Glutamatergic neuron (in vitro differentiated cells): ENCODE measurements at regions not wholly inside any gene's neighbourhood (a gene's known extent, or its start where the extent isn't known, plus 50 kb on each side); places are given as distances from the start of the nearest gene placed in this dataset.
A peak's percentile ranks its signal among the peaks of the same experiment; 100 is the strongest.

Experiments
- DNase-seq: peaks from one replicate; pipeline ENCODE4 v3.0.0; 2022
- H3K27ac Mint-ChIP-seq: one replicate; pipeline ENCODE4 v1.8.0; 2020; ENCODE audit warnings: mild to moderate bottlenecking, mixed read lengths, inconsistent platforms; ENCODE audit not compliant: unreplicated experiment
- H3K27me3 Mint-ChIP-seq: one replicate; pipeline ENCODE4 v1.8.0; 2020; ENCODE audit warnings: mild to moderate bottlenecking, moderate library complexity, mixed read lengths, inconsistent platforms; ENCODE audit not compliant: unreplicated experiment
- H3K36me3 Mint-ChIP-seq: one replicate; pipeline ENCODE4 v1.8.0; 2020; ENCODE audit warnings: mild to moderate bottlenecking, mixed read lengths, inconsistent platforms; ENCODE audit not compliant: unreplicated experiment
- H3K4me1 Mint-ChIP-seq: one replicate; pipeline ENCODE4 v1.8.0; 2020; ENCODE audit warnings: mild to moderate bottlenecking, low read depth, mixed read lengths, inconsistent platforms; ENCODE audit not compliant: unreplicated experiment
- H3K4me3 Mint-ChIP-seq: one replicate; pipeline ENCODE4 v1.8.0; 2020; ENCODE audit warnings: mild to moderate bottlenecking, mixed read lengths, inconsistent platforms; ENCODE audit not compliant: unreplicated experiment
- H3K9me3 Mint-ChIP-seq: one replicate; pipeline ENCODE4 v1.8.0; 2020; ENCODE audit warnings: mild to moderate bottlenecking, moderate library complexity, mixed read lengths, inconsistent platforms; ENCODE audit not compliant: unreplicated experiment
- TF ChIP-seq, protein P1 (sequence below): fragments of 200-600 bp; sonication (generic); IDR thresholded peaks from one replicate; pipeline ENCODE4 v1.5.0; 2021; ENCODE audit not compliant: partially characterized antibody, unreplicated experiment

- H3K4me1 Mint-ChIP-seq, result no peaks in the 10 kb centered on the region
- no peak overlapping the region for H3K27ac Mint-ChIP-seq
- no peaks in the 10 kb centered on the region for H3K9me3 Mint-ChIP-seq
- no peaks in the 10 kb centered on the region for H3K36me3 Mint-ChIP-seq
- H3K4me3 Mint-ChIP-seq, result no peak overlapping the region
- H3K27me3 Mint-ChIP-seq, result no peaks in the 10 kb centered on the region
- TF ChIP-seq, protein P1, sequence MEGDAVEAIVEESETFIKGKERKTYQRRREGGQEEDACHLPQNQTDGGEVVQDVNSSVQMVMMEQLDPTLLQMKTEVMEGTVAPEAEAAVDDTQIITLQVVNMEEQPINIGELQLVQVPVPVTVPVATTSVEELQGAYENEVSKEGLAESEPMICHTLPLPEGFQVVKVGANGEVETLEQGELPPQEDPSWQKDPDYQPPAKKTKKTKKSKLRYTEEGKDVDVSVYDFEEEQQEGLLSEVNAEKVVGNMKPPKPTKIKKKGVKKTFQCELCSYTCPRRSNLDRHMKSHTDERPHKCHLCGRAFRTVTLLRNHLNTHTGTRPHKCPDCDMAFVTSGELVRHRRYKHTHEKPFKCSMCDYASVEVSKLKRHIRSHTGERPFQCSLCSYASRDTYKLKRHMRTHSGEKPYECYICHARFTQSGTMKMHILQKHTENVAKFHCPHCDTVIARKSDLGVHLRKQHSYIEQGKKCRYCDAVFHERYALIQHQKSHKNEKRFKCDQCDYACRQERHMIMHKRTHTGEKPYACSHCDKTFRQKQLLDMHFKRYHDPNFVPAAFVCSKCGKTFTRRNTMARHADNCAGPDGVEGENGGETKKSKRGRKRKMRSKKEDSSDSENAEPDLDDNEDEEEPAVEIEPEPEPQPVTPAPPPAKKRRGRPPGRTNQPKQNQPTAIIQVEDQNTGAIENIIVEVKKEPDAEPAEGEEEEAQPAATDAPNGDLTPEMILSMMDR, result no peak
- DNase-seq, result no peak
Measured at GRCh38 chr14:36083317-36083716, 93.2 kb downstream of the PTCSC3 start.

GRCh38 chr14:36078080-36078479 is 98.4 kb downstream of the PTCSC3 start:
- Mint-ChIP-seq H3K27me3 (no peaks in the 10 kb centered on the region), H3K4me1 (no peaks in the 10 kb centered on the region), H3K9me3 (no peaks in the 10 kb centered on the region), H3K27ac (no peak overlapping the region), H3K4me3 (no peak overlapping the region), H3K36me3 (no peaks in the 10 kb centered on the region)
- TF ChIP-seq, protein P1, result no peak
- DNase-seq, result no peak

- H3K9me3 Mint-ChIP-seq, result no peaks in the 10 kb centered on the region
- no peaks in the 10 kb centered on the region for H3K27me3 Mint-ChIP-seq
- no peak overlapping the region for H3K27ac Mint-ChIP-seq
- H3K36me3 Mint-ChIP-seq, result no peaks in the 10 kb centered on the region
- no peak for DNase-seq
- TF ChIP-seq, protein P1, result no peak
- H3K4me1 Mint-ChIP-seq, result no peaks in the 10 kb centered on the region
- H3K4me3 Mint-ChIP-seq, result no peak overlapping the region
Measured at GRCh38 chr14:36076197-36076596, 100.3 kb downstream of the PTCSC3 start.

GRCh38 chr14:36075203-36075602 is 101.3 kb downstream of the PTCSC3 start:
- Mint-ChIP-seq H3K9me3 (no peaks in the 10 kb centered on the region), H3K36me3 (no peaks in the 10 kb centered on the region), H3K27ac (no peak overlapping the region), H3K27me3 (no peaks in the 10 kb centered on the region), H3K4me3 (no peak overlapping the region), H3K4me1 (no peaks in the 10 kb centered on the region)
- DNase-seq, result no peak
- TF ChIP-seq, protein P1, result no peak

DNA sequence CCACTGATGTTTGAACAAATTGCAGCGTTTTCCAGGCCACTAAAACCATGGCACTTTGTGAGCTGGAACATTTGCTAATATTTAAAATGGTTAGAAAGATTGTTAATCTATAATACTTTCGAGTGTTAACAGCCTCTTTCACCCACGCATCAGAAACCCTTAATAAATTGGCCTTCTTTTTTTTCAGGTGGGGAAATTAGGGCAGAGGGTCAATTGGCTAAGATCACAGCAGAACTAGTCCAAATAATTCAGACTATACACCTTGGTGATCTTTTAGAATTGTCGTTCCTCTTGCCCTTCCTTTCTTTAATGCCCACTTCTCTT is 105.8 kb downstream of the PTCSC3 start:
- no peaks in the 10 kb centered on the region for H3K4me1 Mint-ChIP-seq
- H3K4me3 Mint-ChIP-seq, result no peak overlapping the region
- H3K9me3 Mint-ChIP-seq, result no peaks in the 10 kb centered on the region
- no peak overlapping the region for H3K27ac Mint-ChIP-seq
- DNase-seq, result no peak
- no peaks in the 10 kb centered on the region for H3K27me3 Mint-ChIP-seq
- TF ChIP-seq, protein P1, result peak; percentile 2
- H3K36me3 Mint-ChIP-seq, result no peaks in the 10 kb centered on the region
